ENCODE measurements at regions not wholly inside any gene's neighbourhood (a gene's known extent, or its start where the extent isn't known, plus 50 kb on each side); places are given as distances from the start of the nearest gene placed in this dataset.

DNA sequence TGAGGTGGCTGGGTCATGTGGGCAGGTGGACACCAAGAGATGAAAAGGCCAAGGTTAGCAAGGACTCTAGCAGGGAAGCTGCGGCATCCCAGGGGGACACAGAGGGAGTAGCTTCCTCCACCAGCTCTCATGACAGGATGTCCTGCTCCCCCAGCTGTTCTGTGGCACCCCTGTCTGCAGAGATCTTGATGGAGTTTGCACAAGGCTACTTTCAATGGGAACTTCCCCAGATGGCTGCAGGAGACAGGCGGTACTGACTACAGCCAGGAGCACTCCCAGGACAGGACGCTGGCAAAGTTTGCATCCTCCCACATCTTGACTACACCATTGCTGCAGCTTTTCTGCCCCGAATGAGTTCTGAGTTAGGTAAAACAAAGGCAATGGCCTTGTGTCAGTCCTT is 312.8 kb downstream of the TLE4 start:
- peak in 1 of 4 experiments; percentile 1 for DNase-seq

DNA sequence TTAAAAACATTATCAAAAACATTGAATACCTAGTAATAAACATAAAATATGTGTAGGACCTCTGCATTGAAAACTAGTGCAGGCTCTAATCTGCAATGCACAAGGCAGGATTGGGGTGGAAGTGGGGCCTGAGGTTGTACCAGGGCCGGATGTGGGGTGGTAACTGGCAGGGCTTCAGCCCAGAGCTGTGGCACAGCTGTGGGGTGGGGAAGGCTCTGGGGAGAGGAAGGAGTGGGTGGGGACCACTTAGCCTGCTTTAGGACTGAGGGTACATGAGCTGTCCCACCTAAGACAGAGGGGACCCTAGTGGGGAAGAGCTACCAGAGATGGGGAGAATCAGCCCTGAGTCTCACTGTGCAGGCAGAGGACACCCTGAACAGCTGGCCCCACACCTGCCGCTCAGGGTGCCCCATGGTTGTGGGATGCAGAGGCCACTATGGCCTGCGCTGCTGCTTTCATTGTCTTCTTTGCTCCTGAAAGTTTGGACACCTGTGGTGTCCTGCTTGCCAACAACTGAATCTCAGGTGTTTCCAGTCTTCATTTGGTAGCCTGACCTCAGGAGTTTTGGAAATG is 311.4 kb downstream of the TLE4 start:
- peak in 2 of 4 experiments; percentile 11 to 34 for DNase-seq

- DNase-seq: no peak
Measured at GRCh38 chr9:79880626-79881025, 308.9 kb downstream of the TLE4 start.

GRCh38 chr9:79877943-79878602 is 306.3 kb downstream of the TLE4 start:
- no peak for DNase-seq

DNA sequence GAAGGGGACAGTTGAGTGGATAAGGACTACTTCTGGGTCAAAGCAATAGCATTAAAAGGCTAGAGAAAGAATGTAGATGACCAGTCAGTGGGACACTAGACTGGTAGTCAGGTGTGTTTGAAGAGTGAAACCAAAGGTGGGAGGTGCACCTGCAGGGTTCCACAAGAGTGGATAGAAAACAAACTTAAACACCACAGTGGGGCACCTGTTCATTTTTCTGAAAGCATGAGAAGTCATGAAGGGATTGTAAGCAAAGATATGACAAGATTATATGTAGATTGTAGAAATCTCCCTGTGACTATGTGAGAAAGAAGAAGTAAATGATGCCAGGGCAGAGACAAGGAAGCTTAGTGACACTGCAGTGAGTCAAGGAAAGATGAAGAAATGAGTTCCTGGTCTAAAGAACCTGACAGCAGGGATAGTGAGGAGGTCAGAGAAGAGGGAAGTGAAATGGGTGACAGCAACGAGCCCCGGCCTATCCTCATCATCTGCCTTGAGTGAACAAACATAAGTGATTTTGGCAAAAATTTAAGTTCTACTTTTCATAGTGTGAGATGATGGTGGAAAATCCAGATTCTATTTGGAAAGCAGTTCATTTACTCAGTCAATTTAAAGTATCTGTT is 296.9 kb downstream of the TLE4 start:
- no peak for DNase-seq

DNA sequence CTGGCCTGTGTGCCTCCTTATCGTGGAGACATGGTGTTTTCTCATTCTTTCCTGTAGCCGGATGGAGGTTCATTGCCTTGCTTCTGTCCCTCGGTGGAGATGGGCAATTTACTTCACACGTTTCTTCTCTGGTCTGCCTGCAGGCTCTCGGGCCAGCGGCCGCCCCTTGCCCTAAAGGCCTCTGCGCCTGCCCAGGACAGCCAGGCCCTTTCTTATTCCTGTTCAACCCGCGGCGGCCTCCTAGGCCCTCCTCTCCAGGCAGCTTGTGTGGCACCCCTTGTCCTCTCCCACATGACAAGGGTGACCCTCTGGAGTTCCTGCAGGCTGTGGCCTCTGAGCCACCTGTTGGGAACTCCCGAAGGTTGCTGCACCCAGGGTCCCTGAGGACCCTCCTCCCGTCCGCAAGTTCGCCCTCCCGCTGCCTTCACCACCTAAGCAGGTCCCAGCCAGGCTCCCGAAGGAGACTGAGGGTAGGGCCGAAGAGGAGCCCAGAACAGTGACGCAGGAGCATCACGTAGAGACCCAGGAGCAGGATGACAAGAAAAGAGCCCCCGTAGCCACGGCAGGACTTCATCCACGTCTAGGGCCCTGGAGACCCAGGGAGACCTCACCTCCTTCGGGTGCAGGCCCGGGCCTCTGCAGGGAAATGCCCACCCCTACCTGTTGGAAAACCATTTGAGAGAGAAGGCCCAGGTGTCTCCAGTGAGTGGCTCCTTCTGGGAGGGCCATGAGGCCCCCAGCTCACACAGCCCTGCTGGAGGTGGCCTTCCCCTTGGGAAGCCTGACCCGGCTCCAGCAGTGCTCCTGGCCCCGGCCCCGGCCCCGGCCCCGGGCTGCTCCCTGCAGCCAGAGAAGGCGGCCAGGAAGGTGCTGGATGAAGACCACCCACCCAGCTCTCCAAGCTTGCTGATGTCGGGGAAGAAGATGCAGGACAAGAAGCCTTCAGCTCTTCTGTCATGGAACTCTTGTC is 291.4 kb downstream of the TLE4 start:
- DNase-seq: no peak

GRCh38 chr9:79858508-79858907 is 286.7 kb downstream of the TLE4 start:
- no peak for DNase-seq

DNA sequence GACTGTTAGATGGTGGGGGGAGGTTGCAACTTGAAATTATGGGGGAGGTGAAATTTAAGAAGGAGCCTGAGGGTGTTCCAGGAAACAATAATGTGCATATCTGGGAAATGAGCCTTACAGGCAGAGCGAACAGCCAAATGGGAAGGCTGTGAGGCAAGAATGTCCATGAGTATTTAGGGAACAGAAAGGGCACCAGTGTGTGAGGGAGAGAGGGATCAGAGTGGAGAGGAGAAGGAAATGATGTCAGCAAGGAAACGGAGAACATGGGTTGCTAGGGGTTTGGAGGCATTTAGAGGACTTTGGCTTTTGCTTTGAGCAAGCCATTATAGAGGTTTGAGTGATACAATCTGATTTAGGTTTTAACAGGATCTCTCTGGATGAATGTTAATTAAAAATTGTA is 285.4 kb downstream of the TLE4 start:
- no peak for DNase-seq

DNA sequence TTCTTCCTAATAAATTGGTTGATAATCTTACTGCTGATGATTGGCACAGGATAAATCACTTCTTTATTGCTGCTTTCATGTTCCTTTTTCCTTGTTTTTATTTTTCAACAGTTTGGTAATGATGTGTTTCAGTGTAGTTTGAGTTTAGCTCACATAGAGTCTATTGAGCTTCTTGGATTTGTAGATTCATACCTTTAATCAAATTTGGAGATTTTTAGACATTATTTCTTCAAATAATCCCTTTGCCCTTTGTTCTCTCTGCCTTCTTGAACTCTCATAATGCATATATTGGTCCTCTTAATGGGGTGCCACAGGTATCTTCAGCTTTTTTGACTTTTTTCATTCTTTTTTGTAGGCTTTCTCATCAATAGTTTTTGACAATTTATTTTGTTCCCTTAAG is 275.3 kb downstream of the TLE4 start:
- DNase-seq: no peak

GRCh38 chr9:79829566-79830302 is 258.0 kb downstream of the TLE4 start:
- no peak for DNase-seq

DNA sequence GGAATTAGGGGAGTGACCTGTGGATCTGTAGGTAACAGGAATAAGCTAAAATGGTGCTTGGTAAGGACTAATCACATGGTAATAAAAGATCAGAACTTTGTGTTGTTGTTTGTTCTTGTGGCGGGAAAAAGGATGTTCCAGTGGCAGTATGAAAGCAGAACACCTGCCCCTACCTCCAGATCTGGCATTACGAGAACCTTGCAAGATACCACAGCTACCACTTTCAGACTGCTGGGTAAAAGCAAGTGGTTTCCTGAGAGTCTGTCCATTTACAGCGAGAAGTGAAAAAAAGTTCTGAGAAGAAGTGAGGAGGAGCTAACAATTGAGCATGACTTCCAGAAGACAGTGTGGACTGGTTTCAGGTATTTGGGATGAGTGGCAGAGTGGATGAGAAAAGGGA is 252.5 kb downstream of the TLE4 start:
- DNase-seq: no peak

DNA sequence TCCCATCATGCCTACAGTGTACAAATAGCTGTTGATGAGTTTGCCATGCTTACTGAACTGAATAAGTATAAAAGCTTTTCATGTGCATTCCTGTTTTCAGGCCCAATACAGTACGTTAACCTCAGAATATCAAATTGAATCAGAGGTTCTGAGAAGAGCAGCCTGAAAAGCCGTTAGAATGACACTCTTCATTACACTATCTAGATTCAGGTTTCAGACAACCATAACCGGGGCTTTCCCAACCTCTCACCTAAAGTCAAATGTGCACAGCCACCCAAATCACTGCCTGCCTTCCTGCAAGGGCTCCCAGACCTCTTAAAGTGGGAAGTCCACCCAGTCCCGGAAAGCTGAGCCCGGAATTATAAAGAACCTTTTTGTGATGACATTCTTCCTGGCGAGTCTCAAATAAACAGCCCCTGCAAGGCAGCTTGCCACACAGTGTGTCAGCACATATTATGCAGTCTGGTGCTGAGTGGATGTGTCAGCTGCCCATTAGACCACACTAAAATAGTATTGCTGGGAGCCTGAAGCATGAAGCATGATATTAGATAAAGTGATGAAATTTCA is 245.8 kb downstream of the TLE4 start:
- DNase-seq: no peak

DNA sequence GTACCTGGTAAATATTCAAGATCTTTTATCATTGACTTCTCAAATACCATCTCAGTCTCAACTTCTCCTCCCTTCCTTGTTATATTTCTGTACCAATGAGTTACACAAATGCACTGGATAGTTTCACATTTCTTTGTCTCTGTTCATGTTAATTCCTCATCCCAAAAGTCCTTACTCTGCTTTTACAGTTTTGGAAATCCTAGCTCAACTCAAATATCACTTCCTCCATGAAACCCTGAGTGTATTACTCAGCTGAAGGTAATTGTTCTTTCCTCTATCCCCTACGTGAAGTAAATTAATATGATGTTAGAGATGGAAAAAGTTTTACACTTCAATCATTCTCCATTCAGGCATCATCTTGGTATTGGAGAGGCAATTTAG is 241.5 kb downstream of the TLE4 start:
- DNase-seq: no peak

DNA sequence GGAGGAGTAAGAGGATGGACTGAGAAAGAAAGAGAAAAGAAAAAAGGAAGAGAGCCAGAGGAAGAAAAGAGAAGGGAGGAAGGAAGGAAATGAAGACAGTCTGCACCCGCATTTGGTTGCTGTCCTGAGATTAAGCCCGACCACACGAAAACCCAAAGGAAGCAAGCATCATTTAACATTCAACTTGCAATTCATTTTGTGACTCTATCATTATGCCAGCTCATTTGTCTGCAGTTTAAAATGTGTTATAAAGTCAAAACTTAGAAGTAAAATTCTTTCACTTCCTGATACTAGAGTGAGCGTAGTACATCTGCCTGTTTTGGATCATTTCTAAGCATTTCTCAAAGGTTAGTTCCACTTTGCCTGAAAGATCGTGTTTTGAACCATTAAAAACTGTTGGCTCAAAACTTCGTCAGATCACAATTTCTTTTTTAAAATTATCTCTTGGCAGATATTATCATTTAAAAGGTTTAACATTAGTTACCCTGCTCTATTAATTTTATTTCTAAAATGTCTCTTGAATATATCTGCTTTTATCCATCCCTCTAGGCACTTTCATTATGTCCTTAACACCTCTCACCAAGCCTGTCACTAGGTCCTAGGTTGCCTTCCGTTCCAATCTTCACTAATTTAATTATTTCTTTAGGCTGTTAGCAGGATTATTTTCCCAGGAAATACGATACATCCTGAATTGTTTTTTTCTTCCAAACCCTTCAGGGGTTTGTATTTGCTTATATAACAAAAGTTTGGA is 240.9 kb downstream of the TLE4 start:
- DNase-seq: no peak

GRCh38 chr9:79812099-79812498 is 240.3 kb downstream of the TLE4 start:
- DNase-seq: no peak

GRCh38 chr9:79809931-79810330 is 238.2 kb downstream of the TLE4 start:
- no peak for DNase-seq

- DNase-seq: no peak
Measured at GRCh38 chr9:79809316-79809876, 237.6 kb downstream of the TLE4 start.

DNA sequence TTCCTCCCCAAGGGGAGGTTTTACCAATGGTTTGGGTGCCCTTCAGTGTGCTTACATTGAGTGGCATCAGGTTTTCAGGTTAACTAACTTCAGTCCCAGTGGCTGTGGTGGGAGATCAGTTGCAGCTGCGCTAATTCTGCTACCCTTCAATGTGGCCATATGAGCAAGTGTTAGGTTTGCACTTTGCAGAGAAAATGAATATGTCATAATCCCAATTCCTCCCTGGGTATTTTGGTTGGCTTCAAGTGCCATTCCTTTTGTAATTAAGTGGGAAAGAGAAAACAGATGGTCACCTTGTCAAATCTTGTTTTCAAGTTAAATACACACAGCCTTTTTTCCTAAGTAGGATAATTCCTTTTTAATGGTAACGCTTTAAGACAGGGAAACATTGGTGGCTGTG is 236.2 kb downstream of the TLE4 start:
- no peak for DNase-seq

GRCh38 chr9:79806086-79806485 is 234.3 kb downstream of the TLE4 start:
- DNase-seq: no peak

- DNase-seq: no peak
Measured at GRCh38 chr9:79801459-79801858, 229.7 kb downstream of the TLE4 start.

GRCh38 chr9:79800578-79800977 is 228.8 kb downstream of the TLE4 start:
- no peak for DNase-seq

All from activated naive CD4-positive, alpha-beta T cell (primary cell).